Endothelial cell of umbilical vein (primary cell): ENCODE measurements at regions not wholly inside any gene's neighbourhood (a gene's known extent, or its start where the extent isn't known, plus 50 kb on each side); places are given as distances from the start of the nearest gene placed in this dataset.

Source experiments
- BruUV-seq: library from RNA; stranded (reverse); fragments of 400-500 nt; replicated peaks from 2 replicates; lab custom pipeline; 2021; lab: Mats Ljungman, UMichigan
- CTCF ChIA-PET: fragments of 300-600, 350-600 bp; sonication (Branson Sonifier 250); formaldehyde crosslinking; loops from one replicate; lab custom pipeline; 2021; ENCODE audit warnings: antibody characterized with exemption, inconsistent platforms; lab: Charles Lee
- POLR2A ChIA-PET: fragments of 300-600, 350-600 bp; sonication (Branson Sonifier 250); formaldehyde crosslinking; loops from one replicate; lab custom pipeline; 2021; ENCODE audit warnings: antibody characterized with exemption, inconsistent platforms; lab: Charles Lee
- DNase-seq: peaks from one replicate; pipeline ENCODE4 v3.0.0-alpha.2; 2011; ENCODE audit warnings: low read depth, low spot score
- FAIRE-seq: peaks from 2 replicates; lab custom pipeline; 2011; peaks lifted over from hg19 to GRCh38; lab: Jason Lieb, UNC
- H2AFZ ChIP-seq: 2 replicates; pipeline ENCODE4 v1.6.0; 2012; ENCODE audit warnings: low read depth, low read length, control low read depth, inconsistent platforms
- H3K27ac ChIP-seq: 2 replicates; pipeline ENCODE4 v1.5.1; 2011; ENCODE audit warnings: low read depth, mild to moderate bottlenecking, control low read depth, low read length, moderate library complexity; ENCODE audit not compliant: insufficient read depth
- H3K27me3 ChIP-seq, 2 experiments: 2 replicates each; pipeline versions ENCODE4 v1.6.0 to v1.6.1; 2011; ENCODE audit warnings: low read length in 2 of 2, mixed read lengths in 1 of 2; ENCODE audit not compliant: control insufficient read depth in 2 of 2, insufficient read depth in 2 of 2
- H3K36me3 ChIP-seq, 2 experiments: 2 replicates in 1 of 2; 3 replicates in 1 of 2; pipeline ENCODE4 v1.5.1; 2011; ENCODE audit warnings: low read length in 2 of 2, mild to moderate bottlenecking in 1 of 2, moderate library complexity in 1 of 2; ENCODE audit not compliant: control insufficient read depth in 2 of 2, insufficient read depth in 2 of 2; ENCODE audit errors: extremely low read depth in 1 of 2
- H3K4me1 ChIP-seq: 3 replicates; pipeline ENCODE4 v1.5.1; 2011; ENCODE audit warnings: mild to moderate bottlenecking, low read length; ENCODE audit not compliant: control insufficient read depth, insufficient read depth; ENCODE audit errors: extremely low read depth
- H3K4me2 ChIP-seq: 2 replicates; pipeline ENCODE4 v1.6.1; 2011; ENCODE audit warnings: low read length, control low read depth, mixed read lengths; ENCODE audit not compliant: insufficient read depth
- H3K4me3 ChIP-seq, 3 experiments: fragments of 200-600 bp in 1 of 3; sonication (generic), shearing (Covaris generic) in 1 of 3; replicated peaks in 1 of 3; 2 replicates each; pipeline ENCODE4 v1.5.1; 2011 to 2016; ENCODE audit warnings: control low read depth in 3 of 3, low read length in 3 of 3, mild to moderate bottlenecking in 2 of 3, inconsistent platforms in 1 of 3, low read depth in 1 of 3, moderate library complexity in 1 of 3; ENCODE audit not compliant: insufficient read depth in 1 of 3
- H3K79me2 ChIP-seq: 2 replicates; pipeline ENCODE4 v1.6.0; 2012; ENCODE audit warnings: low read length, inconsistent platforms; ENCODE audit not compliant: control insufficient read depth, insufficient read depth
- H3K9ac ChIP-seq: replicated peaks from 2 replicates; pipeline ENCODE3; 2011; ENCODE audit warnings: low read length, control low read depth; ENCODE audit not compliant: insufficient read depth; ENCODE audit errors: extremely low read depth
- H3K9me1 ChIP-seq: replicated peaks from 3 replicates; pipeline ENCODE4 v1.6.0; 2011; ENCODE audit warnings: mild to moderate bottlenecking, low read length; ENCODE audit not compliant: control insufficient read depth, insufficient read depth; ENCODE audit errors: extremely low read depth
- H3K9me3 ChIP-seq: replicated peaks from 2 replicates; pipeline ENCODE4 v1.5.1; 2012; ENCODE audit warnings: low read length, inconsistent platforms; ENCODE audit not compliant: control insufficient read depth, insufficient read depth
- H4K20me1 ChIP-seq: replicated peaks from 2 replicates; pipeline ENCODE3; 2011; ENCODE audit warnings: mild to moderate bottlenecking, low read length; ENCODE audit not compliant: control insufficient read depth, insufficient read depth; ENCODE audit errors: extremely low read depth
- EZH2 ChIP-seq: IDR thresholded peaks from 2 replicates; pipeline ENCODE4 v1.6.1; 2012; ENCODE audit warnings: borderline replicate concordance, low read depth, mild to moderate bottlenecking, moderate library complexity, low read length, inconsistent platforms; ENCODE audit not compliant: severe bottlenecking
- FOS ChIP-seq: IDR thresholded peaks from 2 replicates; pipeline ENCODE4 v1.6.1; 2011; ENCODE audit warnings: mild to moderate bottlenecking, low read length, moderate library complexity, borderline replicate concordance; ENCODE audit not compliant: insufficient read depth
- JUN ChIP-seq: IDR thresholded peaks from 2 replicates; pipeline ENCODE4 v1.6.1; 2011; ENCODE audit warnings: borderline replicate concordance, low read depth; ENCODE audit not compliant: insufficient read length, insufficient read depth
- MYC ChIP-seq: IDR thresholded peaks from one replicate; pipeline ENCODE4 v1.6.1; 2011; ENCODE audit warnings: mild to moderate bottlenecking, low read depth, low read length
- POLR2AphosphoS5 ChIP-seq: IDR thresholded peaks from 2 replicates; pipeline ENCODE4 v1.6.1; 2012; ENCODE audit warnings: low read depth, mild to moderate bottlenecking, control low read depth, low read length, moderate library complexity; ENCODE audit not compliant: insufficient read depth
- dilution Hi-C: fragments of 300-500 bp; cut with MboI; formaldehyde crosslinking; loops from one replicate; pipeline ENCODE4 v1.15.0; 2019; ENCODE audit warnings: low sequenced_read_pairs; ENCODE audit not compliant: extremely low pct_ligation_motif_present
- intact Hi-C: fragments of 100-400 bp; cut with micrococcal nuclease; formaldehyde crosslinking; loops from one replicate; pipeline ENCODE4 v1.10.0; 2022
- TF ChIP-seq, protein P1 (sequence below): IDR thresholded peaks from 2 replicates; pipeline ENCODE4 v1.6.1; 2011; ENCODE audit not compliant: insufficient read depth, insufficient read length
- TF ChIP-seq, protein P2 (sequence below), 2 donors: IDR thresholded peaks; 1 replicate in 1 of 2; 2 replicates in 1 of 2; pipeline ENCODE4 v1.5.1; 2011; ENCODE audit warnings: low read length in 2 of 2, mild to moderate bottlenecking in 2 of 2, moderate library complexity in 2 of 2, control low read depth in 1 of 2, inconsistent platforms in 1 of 2, low read depth in 1 of 2; ENCODE audit not compliant: insufficient read depth in 1 of 2; ENCODE audit errors: extremely low read depth in 1 of 2

DNA sequence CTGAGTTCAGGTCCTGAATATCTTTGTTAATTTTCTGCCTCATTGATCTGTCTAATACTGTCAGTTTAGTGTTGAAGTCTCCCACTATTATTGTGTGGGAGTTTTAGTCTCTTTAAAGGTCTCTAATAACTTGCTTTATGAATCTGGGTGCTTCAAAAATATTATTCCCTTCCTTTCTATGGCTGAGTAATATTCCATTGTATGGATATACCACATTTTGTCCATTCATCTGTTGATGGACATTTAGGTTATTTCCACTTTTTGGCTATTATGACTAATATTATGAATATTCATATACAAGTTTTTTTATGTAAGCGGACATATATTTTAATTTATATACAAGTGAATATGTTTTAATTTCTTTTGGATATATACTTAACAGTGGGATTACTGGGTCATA lies 82.7 kb downstream of the SDR9C7 start:
- no peaks in the 10 kb centered on the region for H3K79me2 ChIP-seq
- no peaks in the 10 kb centered on the region for H3K4me1 ChIP-seq
- H3K9me1 ChIP-seq, result no peaks in the 10 kb centered on the region
- no peaks in the 10 kb centered on the region for H3K36me3 ChIP-seq
- BruUV-seq, result no TSS peak
- dilution Hi-C loops, result no loop called here
- no peaks in the 10 kb centered on the region for H3K9me3 ChIP-seq
- CTCF ChIA-PET, result no interaction called here
- no peaks in the 10 kb centered on the region for H4K20me1 ChIP-seq
- H2AFZ ChIP-seq, result no peak overlapping the region
- H3K9ac ChIP-seq, result no peak overlapping the region
- DNase-seq (no peak), FAIRE-seq (no peak)
- no peak overlapping the region for H3K27ac ChIP-seq
- no peak overlapping the region for H3K4me2 ChIP-seq
- H3K4me3 ChIP-seq, result no peak overlapping the region
- TF ChIP-seq FOS, result no peak
- TF ChIP-seq, protein P1, sequence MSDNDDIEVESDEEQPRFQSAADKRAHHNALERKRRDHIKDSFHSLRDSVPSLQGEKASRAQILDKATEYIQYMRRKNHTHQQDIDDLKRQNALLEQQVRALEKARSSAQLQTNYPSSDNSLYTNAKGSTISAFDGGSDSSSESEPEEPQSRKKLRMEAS, result no peak
- no peak for TF ChIP-seq EZH2
- no peak for TF ChIP-seq JUN
- TF ChIP-seq POLR2AphosphoS5, result no peak
- TF ChIP-seq, protein P2, sequence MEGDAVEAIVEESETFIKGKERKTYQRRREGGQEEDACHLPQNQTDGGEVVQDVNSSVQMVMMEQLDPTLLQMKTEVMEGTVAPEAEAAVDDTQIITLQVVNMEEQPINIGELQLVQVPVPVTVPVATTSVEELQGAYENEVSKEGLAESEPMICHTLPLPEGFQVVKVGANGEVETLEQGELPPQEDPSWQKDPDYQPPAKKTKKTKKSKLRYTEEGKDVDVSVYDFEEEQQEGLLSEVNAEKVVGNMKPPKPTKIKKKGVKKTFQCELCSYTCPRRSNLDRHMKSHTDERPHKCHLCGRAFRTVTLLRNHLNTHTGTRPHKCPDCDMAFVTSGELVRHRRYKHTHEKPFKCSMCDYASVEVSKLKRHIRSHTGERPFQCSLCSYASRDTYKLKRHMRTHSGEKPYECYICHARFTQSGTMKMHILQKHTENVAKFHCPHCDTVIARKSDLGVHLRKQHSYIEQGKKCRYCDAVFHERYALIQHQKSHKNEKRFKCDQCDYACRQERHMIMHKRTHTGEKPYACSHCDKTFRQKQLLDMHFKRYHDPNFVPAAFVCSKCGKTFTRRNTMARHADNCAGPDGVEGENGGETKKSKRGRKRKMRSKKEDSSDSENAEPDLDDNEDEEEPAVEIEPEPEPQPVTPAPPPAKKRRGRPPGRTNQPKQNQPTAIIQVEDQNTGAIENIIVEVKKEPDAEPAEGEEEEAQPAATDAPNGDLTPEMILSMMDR (IDR thresholded peaks at IDR 0.05; ENCODE audit: extremely low read depth in 1 of 2, insufficient read depth in 1 of 2, low read depth in 1 of 2, low read length in 2 of 2), result no peak
- no peak for TF ChIP-seq MYC
- no peaks in the 10 kb centered on the region for H3K27me3 ChIP-seq
- intact Hi-C loops, result no loop called here
- POLR2A ChIA-PET, result no interaction called here
